Psoas muscle (tissue), 7 donors: ENCODE measurements at regions not wholly inside any gene's neighbourhood (a gene's known extent, or its start where the extent isn't known, plus 50 kb on each side); places are given as distances from the start of the nearest gene placed in this dataset.

Experiments
- ATAC-seq, 4 donors: fragments of 200-7000 bp; cut with Tn5 transposase; one replicate each; pipeline ENCODE4 v1.9.1; 2020; ENCODE audit warnings: moderate library complexity in 3 of 4, mild to moderate bottlenecking in 2 of 4
- DNase-seq, 2 donors: peaks; one replicate each; pipeline ENCODE4 v3.0.0-alpha.2; 2020
- H3K27ac ChIP-seq: fragments of 200-600 bp; one replicate; pipeline ENCODE4 v1.8.0; 2022
- H3K27me3 ChIP-seq, 3 donors: fragments of 200-600 bp in 1 of 3; one replicate each; pipeline versions ENCODE4 v1.6.1 to v1.8.0; 2013 to 2022; ENCODE audit warnings: low read length in 2 of 3, mild to moderate bottlenecking in 2 of 3, moderate library complexity in 1 of 3; ENCODE audit not compliant: insufficient read depth in 3 of 3
- H3K36me3 ChIP-seq, 2 donors: fragments of 200-600 bp in 1 of 2; one replicate each; pipeline versions ENCODE4 v1.6.1 to v1.8.0; 2013 to 2022; ENCODE audit warnings: low read depth in 1 of 2, mild to moderate bottlenecking in 1 of 2, moderate library complexity in 1 of 2; ENCODE audit not compliant: insufficient read depth in 1 of 2
- H3K4me1 ChIP-seq: fragments of 200-600 bp; one replicate; pipeline ENCODE4 v1.8.0; 2022
- H3K4me3 ChIP-seq: fragments of 200-600 bp; one replicate; pipeline ENCODE4 v1.8.0; 2022; ENCODE audit warnings: mild to moderate bottlenecking
- H3K9me3 ChIP-seq: fragments of 200-600 bp; one replicate; pipeline ENCODE4 v1.8.0; 2022
- WGBS, 3 donors: extraction: QIAGEN DNeasy Blood & Tissue Kit; methylation state at CpG; one replicate each; pipeline versions ENCODE4 v1.1.6 to v1.1.7; 2013; 5-methylcytosine and 5-hydroxymethylcytosine counted together
- intact Hi-C, 2 donors: fragments of 100-400 bp; cut with DNase I; formaldehyde crosslinking; loops; one replicate each; pipeline versions ENCODE4 v1.11.0 to v1.14.2; 2022
- TF ChIP-seq, protein P1 (sequence below): fragments of 200-600 bp; IDR thresholded peaks from one replicate; pipeline ENCODE4 v1.8.0; 2022; ENCODE audit warnings: antibody characterized with exemption
- donor health status: healthy with polysubstance abuse.
- donor health status: DM: no; HTN: no; CAD: no; lungs with moderate emphysema.
- donor health status: Bipolar disorder and iron deficiency.
- donor health status: healthy.
- donor health status: DM: yes; HTN: yes; CAD: no.
- donor health status: DM: no; HTN: no; CAD: no.
- donor health status: DM: yes; HTN: yes; CAD: no.

DNA sequence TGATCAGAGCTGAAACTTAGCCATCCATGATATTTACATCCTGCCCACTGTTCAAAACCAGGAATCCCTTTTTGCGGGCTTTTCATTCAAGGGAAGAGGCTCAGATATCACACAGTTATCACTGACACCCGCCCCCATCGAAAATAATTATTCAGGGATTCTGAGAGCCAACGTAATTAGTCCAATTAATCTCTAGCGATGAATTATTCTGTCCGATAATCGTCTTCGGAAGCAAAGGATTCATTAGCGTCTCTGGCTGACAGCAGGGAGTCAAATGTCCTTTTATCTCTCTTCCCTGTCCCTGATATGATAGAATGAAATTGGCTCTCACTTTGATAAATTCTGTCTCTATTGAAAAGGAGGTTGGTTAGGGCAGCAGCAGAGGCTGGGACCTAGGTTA is 140.4 kb upstream of the IPO9 start:
- H3K9me3 ChIP-seq, result no peaks in the 10 kb centered on the region
- H3K4me1 ChIP-seq, result peaks cover 21% of the 10 kb centered on the region
- 94 to 97% (median 97%) methylated on average over 9 of the region's 9 CpGs for WGBS, 3 donors
- H3K4me3 ChIP-seq, result no peak overlapping the region
- intact Hi-C loops, result no loop called here
- ATAC-seq (no peak), DNase-seq (no peak)
- TF ChIP-seq, protein P1, sequence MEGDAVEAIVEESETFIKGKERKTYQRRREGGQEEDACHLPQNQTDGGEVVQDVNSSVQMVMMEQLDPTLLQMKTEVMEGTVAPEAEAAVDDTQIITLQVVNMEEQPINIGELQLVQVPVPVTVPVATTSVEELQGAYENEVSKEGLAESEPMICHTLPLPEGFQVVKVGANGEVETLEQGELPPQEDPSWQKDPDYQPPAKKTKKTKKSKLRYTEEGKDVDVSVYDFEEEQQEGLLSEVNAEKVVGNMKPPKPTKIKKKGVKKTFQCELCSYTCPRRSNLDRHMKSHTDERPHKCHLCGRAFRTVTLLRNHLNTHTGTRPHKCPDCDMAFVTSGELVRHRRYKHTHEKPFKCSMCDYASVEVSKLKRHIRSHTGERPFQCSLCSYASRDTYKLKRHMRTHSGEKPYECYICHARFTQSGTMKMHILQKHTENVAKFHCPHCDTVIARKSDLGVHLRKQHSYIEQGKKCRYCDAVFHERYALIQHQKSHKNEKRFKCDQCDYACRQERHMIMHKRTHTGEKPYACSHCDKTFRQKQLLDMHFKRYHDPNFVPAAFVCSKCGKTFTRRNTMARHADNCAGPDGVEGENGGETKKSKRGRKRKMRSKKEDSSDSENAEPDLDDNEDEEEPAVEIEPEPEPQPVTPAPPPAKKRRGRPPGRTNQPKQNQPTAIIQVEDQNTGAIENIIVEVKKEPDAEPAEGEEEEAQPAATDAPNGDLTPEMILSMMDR, result no peak
- H3K27ac ChIP-seq, result no peak overlapping the region
- H3K36me3 ChIP-seq, result no peaks in the 10 kb centered on the region
- no peaks in the 10 kb centered on the region for H3K27me3 ChIP-seq

- ATAC-seq, result no peak
- peaks cover 25% of the 10 kb centered on the region for H3K4me1 ChIP-seq
- 96 to 98% (median 98%) methylated on average over 8 of the region's 8 CpGs for WGBS, 3 donors
These were observed 139.3 kb upstream of the IPO9 start for GRCh38 chr1:201689647-201690046.

GRCh38 chr1:201690528-201690927 is 138.4 kb upstream of the IPO9 start:
- no peak overlapping the region for H3K4me3 ChIP-seq
- H3K4me1 ChIP-seq, result peaks cover 25% of the 10 kb centered on the region
- H3K36me3 ChIP-seq, result no peaks in the 10 kb centered on the region
- intact Hi-C loops, result no loop called here
- no peaks in the 10 kb centered on the region for H3K27me3 ChIP-seq
- whole genome bisulfite sequencing, 3 donors, result 89 to 95% (median 92%) methylated on average over 10 of the region's 10 CpGs
- ATAC-seq (no peak), DNase-seq (no peak)
- TF ChIP-seq, protein P1, result no peak
- H3K9me3 ChIP-seq, result no peaks in the 10 kb centered on the region
- H3K27ac ChIP-seq, result no peak overlapping the region

More at GRCh38 chr1:201689647-201690046, 139.3 kb upstream of the IPO9 start:
- TF ChIP-seq, protein P1, result no peak
- intact Hi-C loops, result no loop called here
- Histone ChIP-seq H3K9me3 (no peaks in the 10 kb centered on the region), H3K4me3 (no peak overlapping the region), H3K27ac (no peak overlapping the region), H3K36me3 (no peaks in the 10 kb centered on the region), H3K27me3 (no peaks in the 10 kb centered on the region)
- no peak for DNase-seq

- H3K27ac ChIP-seq, result no peak overlapping the region
- WGBS, 3 donors, result 71 to 85% (median 76%) methylated on average over 6 of the region's 6 CpGs
These were observed 137.0 kb upstream of the IPO9 start for GRCh38 chr1:201691716-201692554.

More at GRCh38 chr1:201691716-201692554, 137.0 kb upstream of the IPO9 start:
- H3K9me3 ChIP-seq, result no peaks in the 10 kb centered on the region
- ATAC-seq, result no peak
- intact Hi-C loops, result no loop called here
- H3K4me3 ChIP-seq, result no peak overlapping the region
- peaks cover 28% of the 10 kb centered on the region for H3K4me1 ChIP-seq
- TF ChIP-seq, protein P1, result no peak
- H3K27me3 ChIP-seq, result no peaks in the 10 kb centered on the region
- H3K36me3 ChIP-seq, result no peaks in the 10 kb centered on the region
- no peak for DNase-seq
